Parathyroid adenoma (tissue), 2 donors: ENCODE measurements at regions not wholly inside any gene's neighbourhood (a gene's known extent, or its start where the extent isn't known, plus 50 kb on each side); places are given as distances from the start of the nearest gene placed in this dataset.

Source experiments
- H2AFZ ChIP-seq: fragments of 300-600 bp; sonication (generic); one replicate; pipeline ENCODE4 v1.7.0; 2017; ENCODE audit warnings: antibody characterized with exemption, mild to moderate bottlenecking
- H3K27ac ChIP-seq: fragments of 300-600 bp; sonication (generic); one replicate; pipeline ENCODE4 v1.7.0; 2017
- H3K27me3 ChIP-seq: fragments of 300-600 bp; sonication (generic); one replicate; pipeline ENCODE4 v1.7.0; 2017; ENCODE audit warnings: low read length; ENCODE audit not compliant: control insufficient read depth, insufficient read depth
- H3K36me3 ChIP-seq: fragments of 300-600 bp; sonication (generic); one replicate; pipeline ENCODE4 v1.7.0; 2017; ENCODE audit warnings: low read length; ENCODE audit not compliant: control insufficient read depth, insufficient read depth
- H3K4me1 ChIP-seq: fragments of 300-600 bp; sonication (generic); one replicate; pipeline ENCODE4 v1.7.0; 2017; ENCODE audit warnings: control low read depth
- H3K4me2 ChIP-seq: fragments of 300-600 bp; sonication (generic); one replicate; pipeline ENCODE4 v1.7.0; 2017; ENCODE audit warnings: low read length
- H3K4me3 ChIP-seq: fragments of 300-600 bp; sonication (generic); one replicate; pipeline ENCODE4 v1.7.0; 2017; ENCODE audit warnings: low read depth, low read length
- H3K79me2 ChIP-seq: fragments of 300-600 bp; sonication (generic); one replicate; pipeline ENCODE4 v1.7.0; 2017; ENCODE audit warnings: control low read depth
- H3K9ac ChIP-seq: fragments of 300-600 bp; sonication (generic); one replicate; pipeline ENCODE4 v1.7.0; 2017; ENCODE audit warnings: mild to moderate bottlenecking
- H3K9me3 ChIP-seq: fragments of 300-600 bp; sonication (generic); one replicate; pipeline ENCODE4 v1.7.0; 2017; ENCODE audit warnings: low read length; ENCODE audit not compliant: control insufficient read depth
- TF ChIP-seq, protein P1 (sequence below): fragments of 300-600 bp; sonication (generic); IDR thresholded peaks from one replicate; pipeline ENCODE4 v1.7.0; 2017; ENCODE audit warnings: antibody characterized with exemption, mild to moderate bottlenecking
- donor health status: primary hyperparathyroidism.

- H2AFZ ChIP-seq: no peak overlapping the region
- H3K4me2 ChIP-seq: no peak overlapping the region
- H3K27me3 ChIP-seq: no peaks in the 10 kb centered on the region
- no peaks in the 10 kb centered on the region for H3K4me1 ChIP-seq
- no peak overlapping the region for H3K27ac ChIP-seq
- H3K79me2 ChIP-seq: no peaks in the 10 kb centered on the region
- H3K9ac ChIP-seq: no peak overlapping the region
- H3K36me3 ChIP-seq: no peaks in the 10 kb centered on the region
- no peak overlapping the region for H3K4me3 ChIP-seq
- H3K9me3 ChIP-seq: no peaks in the 10 kb centered on the region
- TF ChIP-seq, protein P1, sequence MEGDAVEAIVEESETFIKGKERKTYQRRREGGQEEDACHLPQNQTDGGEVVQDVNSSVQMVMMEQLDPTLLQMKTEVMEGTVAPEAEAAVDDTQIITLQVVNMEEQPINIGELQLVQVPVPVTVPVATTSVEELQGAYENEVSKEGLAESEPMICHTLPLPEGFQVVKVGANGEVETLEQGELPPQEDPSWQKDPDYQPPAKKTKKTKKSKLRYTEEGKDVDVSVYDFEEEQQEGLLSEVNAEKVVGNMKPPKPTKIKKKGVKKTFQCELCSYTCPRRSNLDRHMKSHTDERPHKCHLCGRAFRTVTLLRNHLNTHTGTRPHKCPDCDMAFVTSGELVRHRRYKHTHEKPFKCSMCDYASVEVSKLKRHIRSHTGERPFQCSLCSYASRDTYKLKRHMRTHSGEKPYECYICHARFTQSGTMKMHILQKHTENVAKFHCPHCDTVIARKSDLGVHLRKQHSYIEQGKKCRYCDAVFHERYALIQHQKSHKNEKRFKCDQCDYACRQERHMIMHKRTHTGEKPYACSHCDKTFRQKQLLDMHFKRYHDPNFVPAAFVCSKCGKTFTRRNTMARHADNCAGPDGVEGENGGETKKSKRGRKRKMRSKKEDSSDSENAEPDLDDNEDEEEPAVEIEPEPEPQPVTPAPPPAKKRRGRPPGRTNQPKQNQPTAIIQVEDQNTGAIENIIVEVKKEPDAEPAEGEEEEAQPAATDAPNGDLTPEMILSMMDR: no peak
Observed at GRCh38 chr11:109822436-109823102, 270.6 kb upstream of the ZC3H12C start.

DNA sequence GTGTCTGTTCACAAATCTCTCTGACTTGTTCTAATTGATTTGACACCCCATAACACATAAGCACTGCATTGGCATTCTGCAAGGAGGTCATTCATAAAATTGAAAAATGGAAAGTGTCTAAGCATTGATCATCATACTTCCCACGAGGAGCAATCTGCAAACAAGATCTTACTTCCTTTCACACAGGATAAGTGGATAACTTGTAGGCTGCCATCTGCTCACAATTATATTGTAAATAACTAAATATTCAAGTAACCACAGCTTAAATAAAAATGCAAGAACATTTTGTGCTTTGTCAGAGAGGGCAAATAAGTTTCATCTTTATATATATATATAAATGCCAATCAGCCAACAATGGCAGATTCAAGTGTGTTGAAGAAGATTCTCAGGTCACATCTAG is 264.8 kb upstream of the ZC3H12C start:
- Histone ChIP-seq H3K4me2 (no peak overlapping the region), H3K27me3 (no peaks in the 10 kb centered on the region), H2AFZ (no peak overlapping the region), H3K9me3 (no peaks in the 10 kb centered on the region), H3K9ac (no peak overlapping the region), H3K4me1 (no peaks in the 10 kb centered on the region), H3K4me3 (no peak overlapping the region), H3K79me2 (no peaks in the 10 kb centered on the region), H3K27ac (no peak overlapping the region), H3K36me3 (no peaks in the 10 kb centered on the region)
- TF ChIP-seq, protein P1: no peak

GRCh38 chr11:109838026-109838425 is 255.2 kb upstream of the ZC3H12C start:
- no peaks in the 10 kb centered on the region for H3K4me1 ChIP-seq
- H2AFZ ChIP-seq: no peak overlapping the region
- no peak overlapping the region for H3K9ac ChIP-seq
- H3K27ac ChIP-seq: no peak overlapping the region
- no peak overlapping the region for H3K4me2 ChIP-seq
- H3K9me3 ChIP-seq: no peaks in the 10 kb centered on the region
- no peaks in the 10 kb centered on the region for H3K79me2 ChIP-seq
- no peak overlapping the region for H3K4me3 ChIP-seq
- no peaks in the 10 kb centered on the region for H3K27me3 ChIP-seq
- no peaks in the 10 kb centered on the region for H3K36me3 ChIP-seq
- TF ChIP-seq, protein P1: no peak

GRCh38 chr11:109845437-109845836 is 247.8 kb upstream of the ZC3H12C start:
- H3K9me3 ChIP-seq: no peaks in the 10 kb centered on the region
- no peaks in the 10 kb centered on the region for H3K4me1 ChIP-seq
- H3K4me3 ChIP-seq: no peak overlapping the region
- H3K4me2 ChIP-seq: no peak overlapping the region
- H3K27me3 ChIP-seq: no peaks in the 10 kb centered on the region
- H3K27ac ChIP-seq: no peak overlapping the region
- H3K36me3 ChIP-seq: no peaks in the 10 kb centered on the region
- no peak overlapping the region for H3K9ac ChIP-seq
- H2AFZ ChIP-seq: no peak overlapping the region
- TF ChIP-seq, protein P1: no peak
- no peaks in the 10 kb centered on the region for H3K79me2 ChIP-seq

GRCh38 chr11:109847621-109848020 is 245.6 kb upstream of the ZC3H12C start:
- TF ChIP-seq, protein P1: no peak
- Histone ChIP-seq H3K4me3 (no peak overlapping the region), H3K27ac (no peak overlapping the region), H3K79me2 (no peaks in the 10 kb centered on the region), H3K9me3 (no peaks in the 10 kb centered on the region), H3K27me3 (no peaks in the 10 kb centered on the region), H2AFZ (no peak overlapping the region), H3K4me1 (no peaks in the 10 kb centered on the region), H3K36me3 (no peaks in the 10 kb centered on the region), H3K9ac (no peak overlapping the region), H3K4me2 (no peak overlapping the region)
